Astrocyte (in vitro differentiated cells and primary cell): ENCODE measurements at regions not wholly inside any gene's neighbourhood (a gene's known extent, or its start where the extent isn't known, plus 50 kb on each side); places are given as distances from the start of the nearest gene placed in this dataset.

ENCODE experiments used
- DNase-seq: peaks from one replicate; pipeline ENCODE4 v3.0.0-alpha.2; 2010; ENCODE audit warnings: low read depth
- FAIRE-seq: peaks from 2 replicates; lab custom pipeline; 2011; peaks lifted over from hg19 to GRCh38; lab: Jason Lieb, UNC
- H2AFZ ChIP-seq: 2 replicates; pipeline ENCODE4 v1.6.0; 2012; ENCODE audit warnings: low read depth, low read length, inconsistent platforms
- H3K27ac ChIP-seq: 2 replicates; pipeline ENCODE4 v1.5.1; 2011; ENCODE audit warnings: low read depth, low read length, inconsistent platforms
- H3K27me3 ChIP-seq: 2 replicates; pipeline ENCODE4 v1.6.0; 2011; ENCODE audit warnings: low read length, inconsistent platforms; ENCODE audit not compliant: insufficient read depth
- H3K36me3 ChIP-seq: 2 replicates; pipeline ENCODE4 v1.5.1; 2011; ENCODE audit warnings: low read length, inconsistent platforms; ENCODE audit not compliant: insufficient read depth
- H3K4me1 ChIP-seq: 2 replicates; pipeline ENCODE4 v1.5.1; 2011; ENCODE audit warnings: low read length, inconsistent platforms; ENCODE audit not compliant: insufficient read depth
- H3K4me2 ChIP-seq: 2 replicates; pipeline ENCODE4 v1.6.0; 2012; ENCODE audit warnings: low read length, inconsistent platforms
- H3K4me3 ChIP-seq: 2 replicates; pipeline ENCODE4 v1.5.1; 2011; ENCODE audit warnings: low read depth, mild to moderate bottlenecking, low read length, inconsistent platforms; ENCODE audit not compliant: insufficient read depth
- H3K79me2 ChIP-seq: 2 replicates; pipeline ENCODE4 v1.6.0; 2012; ENCODE audit warnings: mild to moderate bottlenecking, low read length, inconsistent platforms; ENCODE audit not compliant: insufficient read depth
- H3K9ac ChIP-seq: 2 replicates; pipeline ENCODE4 v1.6.0; 2012; ENCODE audit warnings: mild to moderate bottlenecking, low read length, inconsistent platforms
- H3K9me3 ChIP-seq: 2 replicates; pipeline ENCODE4 v1.5.1; 2012; ENCODE audit warnings: low read depth, mild to moderate bottlenecking, low read length, inconsistent platforms; ENCODE audit not compliant: insufficient read depth
- H4K20me1 ChIP-seq: 2 replicates; pipeline ENCODE4 v1.6.0; 2012; ENCODE audit warnings: low read length, inconsistent platforms; ENCODE audit not compliant: insufficient read depth
- H3K27ac Mint-ChIP-seq: one replicate; pipeline ENCODE4 v1.8.0; 2021; ENCODE audit warnings: mild to moderate bottlenecking, mixed read lengths; ENCODE audit not compliant: unreplicated experiment
- H3K27me3 Mint-ChIP-seq: one replicate; pipeline ENCODE4 v1.8.0; 2021; ENCODE audit warnings: low read depth, mixed read lengths; ENCODE audit not compliant: unreplicated experiment
- H3K36me3 Mint-ChIP-seq: one replicate; pipeline ENCODE4 v1.8.0; 2021; ENCODE audit warnings: low read depth, mixed read lengths; ENCODE audit not compliant: unreplicated experiment
- H3K4me1 Mint-ChIP-seq: one replicate; pipeline ENCODE4 v1.8.0; 2021; ENCODE audit warnings: low read depth, mixed read lengths; ENCODE audit not compliant: unreplicated experiment
- H3K4me3 Mint-ChIP-seq: one replicate; pipeline ENCODE4 v1.8.0; 2021; ENCODE audit warnings: mild to moderate bottlenecking, moderate library complexity, mixed read lengths; ENCODE audit not compliant: unreplicated experiment
- H3K9me3 Mint-ChIP-seq: one replicate; pipeline ENCODE4 v1.8.0; 2021; ENCODE audit warnings: mild to moderate bottlenecking, mixed read lengths; ENCODE audit not compliant: unreplicated experiment
- EZH2 ChIP-seq: IDR thresholded peaks from 2 replicates; pipeline ENCODE4 v1.6.1; 2012; ENCODE audit warnings: mild to moderate bottlenecking, low read length, inconsistent platforms; ENCODE audit not compliant: insufficient read depth
- TF ChIP-seq, protein P1 (sequence below): IDR thresholded peaks from 2 replicates; pipeline ENCODE4 v1.5.1; 2011; ENCODE audit warnings: low read depth, mild to moderate bottlenecking, inconsistent platforms, low read length, moderate library complexity; ENCODE audit not compliant: insufficient read depth

DNA sequence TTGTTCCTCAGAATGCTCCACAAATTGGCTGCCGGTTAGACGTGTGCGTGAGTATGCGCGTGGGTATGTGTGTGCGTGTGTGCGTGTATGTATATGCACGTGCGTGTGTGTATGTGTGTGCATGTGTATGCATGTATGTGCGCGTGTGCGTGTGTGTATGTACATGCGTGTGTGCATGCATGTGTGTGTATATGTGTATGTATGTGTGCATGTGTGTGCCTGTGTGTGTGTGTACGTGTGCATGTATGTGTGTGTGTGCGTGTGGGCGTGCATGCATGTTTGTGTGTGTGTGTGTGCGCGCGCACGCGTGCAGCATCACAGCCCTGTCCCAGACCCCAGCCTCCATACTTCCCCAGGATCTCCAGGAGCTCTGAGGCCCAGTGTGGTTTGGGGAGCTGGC lies 183.1 kb upstream of the IER5L start:
- Mint-ChIP-seq H3K36me3 (peaks cover 2% of the 10 kb centered on the region), H3K4me1 (peaks cover 6% of the 10 kb centered on the region), H3K9me3 (no peaks in the 10 kb centered on the region), H3K27ac (peak overlapping the region; percentile 12), H3K4me3 (no peak overlapping the region), H3K27me3 (peaks cover 3% of the 10 kb centered on the region)
- Histone ChIP-seq H3K36me3 (no peaks in the 10 kb centered on the region), H3K4me3 (no peak overlapping the region), H3K9ac (no peak overlapping the region), H3K27me3 (no peaks in the 10 kb centered on the region), H2AFZ (no peak overlapping the region), H4K20me1 (no peaks in the 10 kb centered on the region), H3K27ac (no peak overlapping the region), H3K4me2 (no peak overlapping the region), H3K79me2 (no peaks in the 10 kb centered on the region), H3K9me3 (no peaks in the 10 kb centered on the region), H3K4me1 (no peaks in the 10 kb centered on the region)
- DNase-seq (no peak), FAIRE-seq (no peak)
- TF ChIP-seq, protein P1, sequence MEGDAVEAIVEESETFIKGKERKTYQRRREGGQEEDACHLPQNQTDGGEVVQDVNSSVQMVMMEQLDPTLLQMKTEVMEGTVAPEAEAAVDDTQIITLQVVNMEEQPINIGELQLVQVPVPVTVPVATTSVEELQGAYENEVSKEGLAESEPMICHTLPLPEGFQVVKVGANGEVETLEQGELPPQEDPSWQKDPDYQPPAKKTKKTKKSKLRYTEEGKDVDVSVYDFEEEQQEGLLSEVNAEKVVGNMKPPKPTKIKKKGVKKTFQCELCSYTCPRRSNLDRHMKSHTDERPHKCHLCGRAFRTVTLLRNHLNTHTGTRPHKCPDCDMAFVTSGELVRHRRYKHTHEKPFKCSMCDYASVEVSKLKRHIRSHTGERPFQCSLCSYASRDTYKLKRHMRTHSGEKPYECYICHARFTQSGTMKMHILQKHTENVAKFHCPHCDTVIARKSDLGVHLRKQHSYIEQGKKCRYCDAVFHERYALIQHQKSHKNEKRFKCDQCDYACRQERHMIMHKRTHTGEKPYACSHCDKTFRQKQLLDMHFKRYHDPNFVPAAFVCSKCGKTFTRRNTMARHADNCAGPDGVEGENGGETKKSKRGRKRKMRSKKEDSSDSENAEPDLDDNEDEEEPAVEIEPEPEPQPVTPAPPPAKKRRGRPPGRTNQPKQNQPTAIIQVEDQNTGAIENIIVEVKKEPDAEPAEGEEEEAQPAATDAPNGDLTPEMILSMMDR = no peak
- no peak for TF ChIP-seq EZH2

DNA sequence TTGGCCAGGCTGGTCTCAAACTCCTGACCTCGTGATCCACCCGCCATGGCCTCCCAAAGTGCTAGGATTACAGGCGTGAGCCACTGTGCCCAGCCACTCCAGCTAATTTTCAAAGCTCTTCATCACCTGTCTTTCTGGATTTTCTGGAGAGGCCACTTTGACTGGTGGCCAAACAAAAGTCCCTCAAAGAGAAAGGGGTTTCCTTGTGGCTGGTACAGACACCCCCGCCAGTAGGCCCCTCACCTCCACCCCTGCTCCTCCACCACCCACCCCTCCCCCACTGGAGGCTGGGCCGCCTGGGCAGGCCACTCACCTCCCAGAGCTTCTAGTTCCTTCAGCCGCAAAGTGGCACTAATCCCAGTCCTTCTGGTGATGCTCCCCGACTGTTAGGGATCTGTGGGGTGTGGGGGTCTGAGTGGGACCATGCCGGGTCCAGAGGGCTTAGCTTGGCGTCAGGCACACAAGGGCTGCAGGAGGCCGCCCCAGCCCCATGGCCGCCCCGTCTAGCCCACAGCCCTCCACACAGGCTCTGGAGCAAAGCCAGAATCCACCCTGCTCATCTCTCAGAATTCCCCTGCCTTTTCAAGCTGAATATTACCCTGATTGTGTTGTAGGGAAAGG lies 182.0 kb upstream of the IER5L start:
- no peaks in the 10 kb centered on the region for H3K79me2 ChIP-seq
- H3K4me1 Mint-ChIP-seq = peaks cover 6% of the 10 kb centered on the region
- peaks cover 3% of the 10 kb centered on the region for H3K27me3 Mint-ChIP-seq
- H3K27me3 ChIP-seq = no peaks in the 10 kb centered on the region
- TF ChIP-seq EZH2 = no peak
- TF ChIP-seq, protein P1 = no peak
- H3K36me3 ChIP-seq = no peaks in the 10 kb centered on the region
- no peak overlapping the region for H3K4me3 Mint-ChIP-seq
- peaks cover 5% of the 10 kb centered on the region for H3K9me3 Mint-ChIP-seq
- peaks cover 8% of the 10 kb centered on the region for H3K9me3 ChIP-seq
- no peak overlapping the region for H3K9ac ChIP-seq
- H3K4me3 ChIP-seq = no peak overlapping the region
- H3K4me2 ChIP-seq = no peak overlapping the region
- H3K4me1 ChIP-seq = no peaks in the 10 kb centered on the region
- H4K20me1 ChIP-seq = no peaks in the 10 kb centered on the region
- DNase-seq (no peak), FAIRE-seq (no peak)
- no peak overlapping the region for H3K27ac Mint-ChIP-seq
- H3K36me3 Mint-ChIP-seq = peaks cover 4% of the 10 kb centered on the region
- H2AFZ ChIP-seq = no peak overlapping the region
- no peak overlapping the region for H3K27ac ChIP-seq

DNA sequence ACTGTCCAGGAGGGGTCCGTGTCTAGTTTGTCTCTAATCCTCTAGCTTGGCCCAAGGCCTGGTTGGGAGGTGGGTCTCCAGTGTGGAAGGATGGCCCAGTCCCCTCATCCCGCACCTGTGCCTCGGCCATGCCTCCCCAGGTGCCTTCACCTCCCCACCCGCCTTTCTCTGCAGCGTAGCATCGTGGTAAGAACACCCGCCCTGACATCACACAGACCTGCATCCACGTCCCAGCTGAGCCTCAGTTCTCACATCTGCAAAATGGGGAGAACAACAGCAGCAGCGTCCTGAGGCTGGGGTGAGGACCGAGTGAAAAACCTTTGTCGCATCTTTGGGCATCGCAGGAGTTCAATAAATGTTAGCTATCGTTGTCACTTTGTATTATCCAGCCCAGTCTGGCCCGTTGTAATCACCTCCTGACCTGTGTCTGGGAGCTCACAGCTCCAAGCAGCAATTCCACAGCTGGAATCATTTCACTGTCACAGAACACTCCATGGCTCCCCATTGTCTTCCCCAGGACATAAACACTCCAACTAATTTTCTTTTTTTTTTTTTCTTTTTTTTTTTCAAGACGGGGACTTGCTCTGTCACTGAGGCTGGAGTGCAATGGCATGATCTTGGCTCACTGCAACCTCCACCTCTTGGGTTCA lies 181.2 kb upstream of the IER5L start:
- no peak overlapping the region for H3K27ac Mint-ChIP-seq
- peaks cover 5% of the 10 kb centered on the region for H3K9me3 Mint-ChIP-seq
- Histone ChIP-seq H3K9me3 (peaks cover 9% of the 10 kb centered on the region), H3K27me3 (no peaks in the 10 kb centered on the region), H3K79me2 (no peaks in the 10 kb centered on the region), H3K27ac (no peak overlapping the region), H3K36me3 (no peaks in the 10 kb centered on the region), H3K4me3 (no peak overlapping the region), H3K4me1 (no peaks in the 10 kb centered on the region), H4K20me1 (no peaks in the 10 kb centered on the region), H3K9ac (no peak overlapping the region), H2AFZ (no peak overlapping the region), H3K4me2 (no peak overlapping the region)
- no peak for TF ChIP-seq EZH2
- TF ChIP-seq, protein P1 = no peak
- DNase-seq = no peak
- peaks cover 2% of the 10 kb centered on the region for H3K27me3 Mint-ChIP-seq
- peaks cover 6% of the 10 kb centered on the region for H3K4me1 Mint-ChIP-seq
- no peak overlapping the region for H3K4me3 Mint-ChIP-seq
- FAIRE-seq = no peak
- peaks cover 4% of the 10 kb centered on the region for H3K36me3 Mint-ChIP-seq
